ENCODE measurements at regions not wholly inside any gene's neighbourhood (a gene's known extent, or its start where the extent isn't known, plus 50 kb on each side); places are given as distances from the start of the nearest gene placed in this dataset.
A peak's percentile ranks its signal among the peaks of the same experiment; 100 is the strongest.

DNA sequence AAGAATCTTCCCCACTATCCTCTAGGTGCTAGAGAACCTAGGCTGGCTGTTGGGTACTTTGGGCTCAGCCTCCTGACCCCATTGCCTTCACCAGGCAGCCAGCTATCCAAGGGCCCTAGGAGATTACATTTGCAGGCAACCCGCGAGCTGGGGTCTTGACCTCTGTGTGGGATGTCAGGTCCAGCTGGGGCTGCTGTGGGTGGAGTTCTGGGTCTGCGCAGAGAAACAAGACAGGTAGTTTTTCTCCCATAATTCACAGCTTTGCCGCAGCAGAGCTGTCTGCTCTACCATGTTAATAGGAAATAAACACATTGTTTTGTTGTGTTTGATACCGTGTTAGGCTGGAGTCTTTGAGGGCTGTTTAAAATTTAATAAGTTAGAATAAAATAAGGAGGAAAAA is 142.8 kb upstream of the PLET1 start:
- no peak for DNase-seq

DNA sequence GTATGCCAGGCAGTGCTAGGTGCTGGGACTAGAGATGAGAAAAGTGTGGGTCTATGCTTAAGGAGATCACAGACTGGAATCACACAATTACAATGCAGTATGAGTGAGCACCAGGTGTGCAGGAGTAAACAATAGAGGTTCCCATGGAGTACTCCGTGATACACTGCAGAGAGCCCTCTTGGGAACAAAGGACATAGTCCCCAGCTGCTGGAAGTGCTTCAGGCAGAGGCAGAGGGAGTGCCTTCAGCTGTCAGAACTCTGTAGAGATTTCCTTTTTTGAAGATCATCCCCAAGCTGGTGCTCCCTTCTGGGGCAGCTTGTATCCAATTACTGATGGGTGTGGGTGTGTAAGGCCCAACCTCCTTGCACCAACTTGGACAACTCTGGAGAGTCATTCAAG is 143.5 kb upstream of the PLET1 start:
- no peak for DNase-seq

DNA sequence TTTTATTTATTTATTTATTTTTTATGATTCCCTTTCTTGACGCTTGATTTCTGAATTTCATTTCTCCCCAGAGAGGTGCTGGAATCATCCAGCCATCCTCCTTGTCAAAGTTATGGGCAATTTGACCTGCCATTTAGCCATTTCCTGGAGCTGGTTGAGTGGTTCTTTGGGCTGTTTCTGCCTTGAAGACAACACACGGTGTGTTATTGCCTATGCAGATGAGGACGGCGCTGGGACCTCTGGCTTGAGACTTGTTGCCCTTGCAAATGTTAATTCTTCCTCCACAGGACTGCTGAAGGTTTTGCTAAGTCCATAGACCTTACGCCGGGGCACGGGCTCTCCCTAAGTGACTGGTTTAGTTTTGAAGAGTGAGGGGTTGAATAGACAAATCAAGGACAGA is 147.9 kb upstream of the PLET1 start:
- no peak for DNase-seq

DNA sequence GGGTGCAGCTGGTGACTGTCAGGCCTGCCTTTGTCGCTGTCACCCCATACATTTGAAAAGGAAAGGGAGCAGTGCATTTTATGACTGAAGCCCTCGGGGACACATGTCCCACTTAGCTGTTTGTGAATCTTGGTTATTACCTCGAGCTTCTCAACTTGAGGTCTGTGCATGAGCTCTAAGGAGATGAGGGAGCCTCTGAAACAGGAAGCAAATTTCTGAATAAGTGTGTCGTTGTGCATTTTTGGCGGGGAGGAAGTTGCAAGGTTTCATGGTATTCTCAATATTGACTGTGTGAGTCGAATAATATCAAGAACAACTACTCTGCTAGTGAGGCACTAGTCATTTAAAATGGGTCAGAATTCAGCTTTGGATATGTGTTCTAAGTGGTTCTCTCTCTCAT is 149.7 kb upstream of the PLET1 start:
- no peak for DNase-seq

DNA sequence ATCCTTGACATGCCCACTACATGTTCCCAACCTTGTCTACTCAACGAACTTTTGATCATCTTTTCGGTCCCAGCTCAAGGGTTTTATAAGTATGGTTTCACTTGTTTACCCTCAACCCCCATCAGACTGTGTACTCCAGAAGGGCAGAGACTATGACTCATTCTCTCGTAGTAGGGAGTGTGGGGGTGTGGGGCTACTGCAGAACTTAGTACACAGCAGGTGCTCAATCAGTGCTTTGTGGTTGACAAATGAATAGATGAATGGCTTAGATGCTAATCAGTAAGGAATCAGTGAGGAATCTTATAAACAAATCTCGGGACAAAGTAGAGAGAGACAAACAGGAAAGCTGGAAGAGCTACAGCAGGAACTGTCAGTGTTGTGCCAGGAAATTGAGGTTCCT is 151.7 kb upstream of the PLET1 start:
- no peak for DNase-seq

GRCh38 chr11:112417339-112417738 is 156.7 kb upstream of the PLET1 start:
- no peak for DNase-seq

DNA sequence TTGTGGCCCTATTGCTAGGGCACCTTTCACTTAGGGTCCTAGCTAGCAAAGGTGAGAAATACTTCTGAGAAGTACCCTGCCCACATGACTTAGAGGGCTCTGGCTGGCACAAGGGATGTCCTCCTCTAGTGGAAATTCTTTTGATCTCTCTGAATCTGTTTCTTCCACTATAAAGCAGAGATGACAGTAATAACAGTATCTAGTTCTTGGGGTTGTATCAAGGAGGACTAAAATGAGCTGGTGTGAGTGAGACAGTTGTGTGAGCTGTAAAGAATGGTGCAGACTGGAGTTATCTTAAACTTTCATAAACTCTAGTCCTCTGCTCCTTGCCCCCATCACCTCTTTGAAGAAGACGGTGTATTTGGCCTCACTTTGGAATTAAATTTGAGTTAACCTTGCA is 157.8 kb upstream of the PLET1 start:
- no peak for DNase-seq

GRCh38 chr11:112421879-112422278 is 161.2 kb upstream of the PLET1 start:
- no peak for DNase-seq

GRCh38 chr11:112425121-112425520 is 164.5 kb upstream of the PLET1 start:
- DNase-seq, result no peak

DNA sequence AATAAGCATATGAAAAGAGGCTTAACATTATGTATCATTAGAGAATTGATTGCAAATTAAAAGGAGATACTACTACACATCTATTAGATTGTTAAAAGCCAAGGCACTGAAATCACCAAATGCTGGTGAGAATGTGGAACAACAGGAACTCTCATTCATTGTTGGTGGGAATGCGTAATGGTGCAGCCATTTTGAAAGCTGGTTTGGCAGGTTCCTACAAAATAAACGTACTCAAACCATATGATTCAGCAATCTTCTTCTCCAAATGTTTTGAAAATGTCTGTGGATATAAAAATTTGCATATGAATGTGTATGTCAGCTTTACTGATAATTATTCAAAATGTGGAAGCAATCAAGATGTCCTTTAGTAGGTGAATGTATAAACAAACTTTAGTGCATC is 176.4 kb upstream of the PLET1 start:
- no peak for DNase-seq

GRCh38 chr11:112439614-112440013 is 179.0 kb upstream of the PLET1 start:
- DNase-seq, result no peak

DNA sequence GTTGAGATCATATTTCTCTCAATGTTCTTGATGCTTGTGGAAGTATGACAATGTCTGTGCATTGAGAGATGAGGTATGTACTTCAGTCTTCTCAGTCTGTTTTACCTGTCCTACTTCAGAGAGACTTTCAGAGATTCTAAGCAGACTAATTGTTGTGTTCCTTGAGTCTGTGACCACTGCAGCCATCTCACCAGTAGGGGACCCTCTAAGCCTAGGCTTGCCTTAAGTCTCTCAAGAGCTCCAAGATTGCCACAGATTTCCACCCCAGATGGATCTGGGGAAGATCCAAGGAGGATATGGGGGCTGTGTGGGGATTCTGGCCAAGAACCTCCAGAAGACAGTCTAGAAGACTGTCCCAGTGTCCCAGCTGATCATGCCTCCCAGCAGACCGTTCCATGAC is 179.9 kb upstream of the PLET1 start:
- DNase-seq, result no peak

DNA sequence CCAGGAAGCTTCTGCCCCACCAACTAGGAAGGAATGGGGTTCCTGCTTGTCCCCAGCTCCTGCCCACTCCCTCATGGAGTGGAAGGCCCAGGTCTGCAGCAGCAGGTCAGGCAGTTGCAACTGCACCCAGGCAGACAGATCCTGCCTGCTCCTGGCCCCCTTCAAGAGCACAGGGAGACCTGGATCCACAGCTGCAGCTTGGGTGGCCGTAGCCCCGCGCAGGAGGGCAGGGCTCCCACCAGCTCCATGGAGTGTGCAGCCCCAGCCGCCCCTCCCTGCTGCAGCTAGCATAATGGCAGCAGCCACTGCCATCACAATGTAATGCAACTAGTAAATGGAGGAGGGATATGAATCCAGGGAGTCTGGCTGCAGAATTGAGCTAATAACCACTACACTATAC is 187.5 kb upstream of the PLET1 start:
- no peak for DNase-seq

GRCh38 chr11:112448806-112449205 is 188.1 kb upstream of the PLET1 start:
- DNase-seq, result no peak

- DNase-seq, result no peak
These were observed 190.6 kb upstream of the PLET1 start for GRCh38 chr11:112451250-112451649.

DNA sequence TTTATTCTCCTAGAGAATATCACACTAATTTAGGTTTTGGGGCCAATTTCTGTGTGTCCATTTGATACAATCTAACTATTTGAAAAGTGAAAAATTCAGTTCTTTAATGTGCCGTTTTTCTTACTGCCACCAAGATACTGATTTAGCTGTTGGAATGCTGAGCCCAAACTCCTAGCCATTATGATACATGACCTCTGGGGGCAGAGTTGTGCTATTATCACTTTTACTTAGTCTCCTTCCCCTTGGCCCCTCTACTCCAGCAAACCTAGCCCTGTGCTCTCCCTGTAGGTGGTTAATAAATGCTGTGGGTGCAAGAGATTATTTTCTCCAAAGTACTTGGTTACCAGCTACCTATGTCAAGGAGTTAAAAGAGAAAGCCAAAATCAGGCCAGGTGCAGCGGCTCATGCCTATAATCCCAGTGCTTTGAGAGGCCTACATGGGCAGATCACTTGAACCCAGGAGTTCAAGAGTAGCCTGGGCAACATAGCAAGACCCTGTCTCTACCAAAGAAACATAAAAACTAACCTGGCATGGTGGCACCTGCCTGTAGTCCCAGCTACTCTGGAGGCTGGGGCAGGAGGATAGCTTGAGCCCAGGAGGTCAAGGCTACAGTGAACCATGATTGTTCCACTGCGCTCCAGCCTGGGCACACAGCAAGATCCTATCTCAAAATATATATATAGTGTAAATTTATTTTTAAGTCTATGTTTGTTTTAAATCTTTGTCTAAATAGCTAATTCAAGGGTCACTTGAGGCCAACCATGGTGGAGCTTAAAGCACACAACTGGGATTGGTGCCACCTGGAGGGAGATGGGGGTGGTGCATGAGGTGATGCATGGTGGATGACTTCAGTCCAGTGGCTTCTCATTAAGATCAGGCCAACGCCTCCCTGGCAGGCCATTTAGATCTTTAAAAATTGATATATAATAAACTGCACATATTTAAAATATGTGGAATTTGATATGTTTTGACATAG is 193.2 kb upstream of the PLET1 start:
- DNase-seq, result peak; percentile 62

DNA sequence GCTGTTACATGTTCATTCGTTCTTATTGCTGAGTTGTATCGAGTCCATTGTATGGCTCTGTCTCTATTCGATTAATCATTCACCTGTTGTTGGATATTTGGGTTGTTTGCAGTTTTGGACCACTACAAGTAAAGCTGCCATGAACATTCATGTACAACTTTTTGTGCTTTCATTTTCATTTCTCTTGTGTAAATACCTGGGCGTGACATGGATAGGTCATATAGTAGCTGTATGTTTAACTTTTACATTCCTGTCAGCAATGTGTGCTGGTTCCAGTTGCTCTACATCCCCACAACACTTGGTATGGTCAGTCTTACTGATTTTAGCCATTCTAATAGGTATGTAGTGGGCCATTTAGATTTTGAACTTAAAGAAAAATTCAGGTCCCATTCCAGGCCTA is 194.2 kb upstream of the PLET1 start:
- no peak for DNase-seq

GRCh38 chr11:112455791-112456190 is 195.1 kb upstream of the PLET1 start:
- DNase-seq, result no peak

DNA sequence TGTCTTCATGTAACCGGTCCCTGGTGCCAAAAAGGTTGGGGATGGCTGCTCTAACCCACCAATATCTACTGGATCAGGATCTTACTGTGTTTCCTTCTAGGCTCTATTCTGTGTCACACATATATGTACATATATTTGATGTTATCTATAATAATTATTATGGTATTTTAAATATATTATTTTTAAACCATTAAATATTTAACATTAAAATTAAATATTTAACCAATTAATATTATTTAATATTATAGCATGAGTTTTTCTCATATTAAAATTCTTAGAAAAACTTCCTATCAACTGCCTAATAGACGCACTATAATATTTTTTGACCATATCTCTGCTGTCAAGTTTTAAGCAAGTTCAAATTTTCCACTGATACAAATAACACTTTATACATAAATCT is 196.9 kb upstream of the PLET1 start:
- no peak for DNase-seq

DNA sequence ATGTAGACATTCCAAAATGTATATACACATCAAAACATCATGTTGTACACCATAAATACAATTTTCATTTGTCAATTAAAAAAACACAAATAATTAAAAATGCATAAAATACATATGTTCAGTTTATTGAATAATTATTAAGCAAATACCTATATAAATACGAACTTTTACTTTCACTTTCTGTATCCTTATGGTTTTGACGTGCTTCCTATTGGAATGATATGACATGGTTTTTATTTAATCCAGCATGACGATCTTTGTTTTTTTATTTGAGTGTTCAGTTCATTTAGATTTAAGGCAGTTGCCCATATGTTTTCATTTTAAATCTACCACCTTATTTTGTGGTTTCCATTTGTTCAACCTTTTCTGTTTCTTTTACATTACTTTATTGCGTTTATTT is 198.3 kb upstream of the PLET1 start:
- no peak for DNase-seq

DNA sequence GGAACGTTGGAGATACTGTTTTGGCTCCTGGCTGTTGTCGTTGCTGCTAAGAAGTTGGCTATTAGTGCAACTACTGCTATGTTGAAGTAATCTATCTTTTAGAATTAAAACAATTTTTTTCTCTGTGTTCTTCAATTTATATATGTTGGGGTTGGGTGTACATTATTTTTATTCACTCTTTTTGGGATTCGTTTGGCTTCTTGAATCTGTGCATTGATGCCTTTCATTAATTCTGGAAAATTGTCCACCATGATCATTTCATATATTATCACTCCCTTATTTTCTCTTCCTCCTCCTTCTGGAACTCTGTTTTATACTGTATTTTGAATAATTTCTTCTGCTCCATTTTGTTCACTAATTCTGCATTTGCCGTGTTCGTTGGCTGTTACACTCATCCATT is 199.5 kb upstream of the PLET1 start:
- no peak for DNase-seq

GRCh38 chr11:112464949-112465348 is 204.3 kb upstream of the PLET1 start:
- no peak for DNase-seq

DNA sequence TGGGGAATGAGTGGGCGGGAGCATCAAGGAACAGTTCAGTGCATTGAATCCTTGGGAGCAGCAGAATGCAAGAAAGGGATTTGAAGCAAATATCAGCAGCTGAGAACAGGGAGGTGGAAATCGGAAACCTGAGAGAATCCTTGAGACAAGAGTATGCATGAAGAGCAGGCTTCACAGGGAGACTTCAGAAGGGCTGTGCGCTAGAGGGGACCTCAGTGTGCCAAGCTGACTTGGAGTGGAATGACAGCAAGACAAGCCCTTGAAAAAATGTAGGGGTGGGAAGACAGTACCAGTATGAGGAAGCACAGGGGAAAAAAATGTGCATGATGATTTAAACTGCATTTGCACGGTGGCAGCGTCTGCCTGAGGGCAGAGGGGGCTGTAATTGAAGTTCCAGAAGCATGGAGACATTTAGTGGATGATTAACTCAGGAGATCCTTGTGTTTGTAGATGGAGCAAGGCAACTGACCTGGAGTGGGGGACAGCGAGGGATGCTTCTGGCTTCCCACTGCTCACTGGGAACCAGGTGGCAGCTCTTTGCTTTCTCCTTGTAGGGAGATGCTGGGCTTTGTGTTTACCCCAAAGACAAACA is 204.9 kb upstream of the PLET1 start:
- no peak for DNase-seq

- no peak for DNase-seq
These were observed 207.1 kb upstream of the PLET1 start for GRCh38 chr11:112467721-112468120.

DNA sequence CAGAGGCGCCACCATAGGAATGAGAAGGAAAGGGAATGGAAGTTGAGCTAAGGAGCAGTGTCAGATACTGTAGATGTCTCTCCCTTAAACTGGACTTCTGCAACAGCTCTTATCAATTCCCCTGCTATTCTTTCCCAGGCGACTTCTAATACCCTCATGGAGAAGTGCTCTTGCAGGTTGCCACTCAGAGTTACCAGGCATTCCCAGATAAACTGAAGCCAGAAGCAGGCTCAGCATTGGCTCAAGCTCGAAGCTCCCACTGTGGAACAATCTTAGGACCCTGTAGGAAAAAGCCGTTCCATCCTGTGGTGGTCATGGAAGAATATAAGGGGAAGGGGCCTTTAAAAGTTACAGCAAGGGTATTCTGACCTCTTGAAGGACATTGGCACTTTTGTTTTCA is 208.7 kb upstream of the PLET1 start:
- DNase-seq, result no peak

All from activated CD8-positive, alpha-beta memory T cell treated with anti-CD3 and anti-CD28 coated beads, Interleukin-2, amount 50 U/mL, for 48 hours (primary cell).